Thyroid gland (tissue), 4 donors: ENCODE measurements at regions not wholly inside any gene's neighbourhood (a gene's known extent, or its start where the extent isn't known, plus 50 kb on each side); places are given as distances from the start of the nearest gene placed in this dataset.
"Not testable (repeated sequence)": the region's sequence is repeated elsewhere in the genome, so short reads cannot be mapped to it uniquely, and the experiment has no call there.

Experiments
- POLR2A ChIP-seq, 2 donors: fragments of 450-650 bp; IDR thresholded peaks; one replicate each; pipeline ENCODE4 v1.6.1; 2017; ENCODE audit warnings: antibody characterized with exemption in 2 of 2, mild to moderate bottlenecking in 2 of 2, moderate library complexity in 1 of 2
- TF ChIP-seq, protein P1 (sequence below), 6 experiments: fragments of 200-600 bp in 3 of 6; fragments of 450-650 bp in 3 of 6; sonication (generic) in 3 of 6; IDR thresholded peaks; one replicate each; pipeline ENCODE4 v1.5.1; 2016 to 2019; ENCODE audit warnings: antibody characterized with exemption in 6 of 6, mild to moderate bottlenecking in 2 of 6, inconsistent platforms in 1 of 6, moderate library complexity in 1 of 6

DNA sequence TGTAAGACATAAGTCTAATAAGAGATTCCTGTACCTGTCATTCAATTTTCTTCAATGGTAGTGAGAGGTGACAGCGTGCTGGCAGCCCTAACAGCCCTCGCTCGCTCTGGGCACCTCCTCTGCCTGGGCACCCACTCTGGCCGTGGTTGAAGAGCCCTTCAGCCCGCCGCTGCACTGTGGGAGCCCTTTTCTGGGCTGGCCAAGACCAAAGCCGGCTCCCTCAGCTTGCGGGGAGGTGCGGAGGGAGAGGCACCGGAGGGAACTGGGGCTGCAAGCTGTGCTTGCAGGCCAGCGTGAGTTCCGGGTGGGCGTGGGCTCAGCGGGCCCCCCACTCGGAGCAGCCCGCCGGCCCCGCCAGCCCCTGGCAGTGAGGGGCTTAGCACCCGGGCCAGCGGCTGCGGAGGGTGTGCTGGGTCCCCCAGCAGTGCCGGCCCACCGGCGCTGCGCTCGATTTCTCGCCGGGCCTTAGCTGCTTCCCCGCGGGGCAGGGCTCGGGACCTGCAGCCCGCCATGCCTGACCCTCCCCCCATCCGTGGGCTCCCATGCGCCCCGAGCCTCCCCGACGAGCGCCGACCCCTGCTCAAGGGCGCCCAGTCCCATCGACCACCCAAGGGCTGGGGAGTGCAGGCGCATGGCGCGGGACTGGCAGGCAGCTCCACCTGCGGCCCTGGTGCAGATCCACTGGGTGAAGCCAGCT is 816.6 kb upstream of the TENM4 start:
- not testable (repeated sequence) for TF ChIP-seq POLR2A (IDR thresholded peaks at IDR 0.05)
- TF ChIP-seq, protein P1, sequence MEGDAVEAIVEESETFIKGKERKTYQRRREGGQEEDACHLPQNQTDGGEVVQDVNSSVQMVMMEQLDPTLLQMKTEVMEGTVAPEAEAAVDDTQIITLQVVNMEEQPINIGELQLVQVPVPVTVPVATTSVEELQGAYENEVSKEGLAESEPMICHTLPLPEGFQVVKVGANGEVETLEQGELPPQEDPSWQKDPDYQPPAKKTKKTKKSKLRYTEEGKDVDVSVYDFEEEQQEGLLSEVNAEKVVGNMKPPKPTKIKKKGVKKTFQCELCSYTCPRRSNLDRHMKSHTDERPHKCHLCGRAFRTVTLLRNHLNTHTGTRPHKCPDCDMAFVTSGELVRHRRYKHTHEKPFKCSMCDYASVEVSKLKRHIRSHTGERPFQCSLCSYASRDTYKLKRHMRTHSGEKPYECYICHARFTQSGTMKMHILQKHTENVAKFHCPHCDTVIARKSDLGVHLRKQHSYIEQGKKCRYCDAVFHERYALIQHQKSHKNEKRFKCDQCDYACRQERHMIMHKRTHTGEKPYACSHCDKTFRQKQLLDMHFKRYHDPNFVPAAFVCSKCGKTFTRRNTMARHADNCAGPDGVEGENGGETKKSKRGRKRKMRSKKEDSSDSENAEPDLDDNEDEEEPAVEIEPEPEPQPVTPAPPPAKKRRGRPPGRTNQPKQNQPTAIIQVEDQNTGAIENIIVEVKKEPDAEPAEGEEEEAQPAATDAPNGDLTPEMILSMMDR (IDR thresholded peaks at IDR 0.05), result not testable (repeated sequence)
